ENCODE measurements at regions not wholly inside any gene's neighbourhood (a gene's known extent, or its start where the extent isn't known, plus 50 kb on each side); places are given as distances from the start of the nearest gene placed in this dataset.
"Not testable (repeated sequence)": the region's sequence is repeated elsewhere in the genome, so short reads cannot be mapped to it uniquely, and the experiment has no call there.

- DNase-seq (ENCODE audit: extremely low spot score): no peak
- TF ChIP-seq CTCF (IDR thresholded peaks at IDR 0.05; ENCODE audit: control extremely low read depth, extremely low read depth, low read depth, missing control alignments): no peak
- CTCF ChIA-PET: interaction anchor here (1.3 kb wide), 1 partner anchor 17 kb away, joined by 3 read pairs; no protein-coding TSS in a partner anchor
- POLR2A ChIA-PET: no interaction called here
Observed at GRCh38 chr16:86270696-86271095, 239.6 kb upstream of the FOXF1 start.

- ChIA-PET POLR2A (no interaction called here), CTCF (no interaction called here)
- TF ChIP-seq CTCF (IDR thresholded peaks at IDR 0.05; ENCODE audit: control extremely low read depth, extremely low read depth, low read depth, missing control alignments): no peak
- DNase-seq (ENCODE audit: extremely low spot score): no peak
Observed at GRCh38 chr16:86272744-86273143, 237.6 kb upstream of the FOXF1 start.

GRCh38 chr16:86277221-86277620, 233.1 kb upstream of the FOXF1 start:
- ChIA-PET POLR2A (no interaction called here), CTCF (interaction anchor here (0.9 to 1.2 kb wide), 2 partner anchors 25 kb away, joined by 3 read pairs; no protein-coding TSS in a partner anchor)
- no peak for TF ChIP-seq CTCF (IDR thresholded peaks at IDR 0.05; ENCODE audit: control extremely low read depth, extremely low read depth, low read depth, missing control alignments)

GRCh38 chr16:86277859-86278258, 232.5 kb upstream of the FOXF1 start:
- CTCF ChIA-PET: interaction anchor here (0.9 to 1.2 kb wide), 2 partner anchors 24 to 25 kb away, joined by 3 read pairs; no protein-coding TSS in a partner anchor
- POLR2A ChIA-PET; DNase-seq (ENCODE audit: extremely low spot score): not testable (repeated sequence)

More at GRCh38 chr16:86277221-86277620, 233.1 kb upstream of the FOXF1 start:
- no peak for DNase-seq (ENCODE audit: extremely low spot score)

GRCh38 chr16:86281421-86281820, 228.9 kb upstream of the FOXF1 start:
- DNase-seq (ENCODE audit: extremely low spot score): no peak
- ChIA-PET CTCF (no interaction called here), POLR2A (no interaction called here)
- TF ChIP-seq CTCF (IDR thresholded peaks at IDR 0.05; ENCODE audit: control extremely low read depth, extremely low read depth, low read depth, missing control alignments): no peak

- TF ChIP-seq CTCF (IDR thresholded peaks at IDR 0.05; ENCODE audit: control extremely low read depth, extremely low read depth, low read depth, missing control alignments): no peak
- no peak for DNase-seq (ENCODE audit: extremely low spot score)
- ChIA-PET POLR2A (no interaction called here), CTCF (no interaction called here)
Observed at GRCh38 chr16:86283944-86284343, 226.4 kb upstream of the FOXF1 start.

- no peak for TF ChIP-seq CTCF (IDR thresholded peaks at IDR 0.05; ENCODE audit: control extremely low read depth, extremely low read depth, low read depth, missing control alignments)
- ChIA-PET POLR2A (interaction anchor here (0.5 kb wide), 1 partner anchor 144 kb away, joined by 4 read pairs; no protein-coding TSS in a partner anchor), CTCF (interaction anchor here (1.0 kb wide), 1 partner anchor 17 kb away, joined by 3 read pairs; no protein-coding TSS in a partner anchor)
- no peak for DNase-seq (ENCODE audit: extremely low spot score)
Observed at GRCh38 chr16:86285421-86285820, 224.9 kb upstream of the FOXF1 start.
